OCI-LY7 (cell line): ENCODE measurements at regions not wholly inside any gene's neighbourhood (a gene's known extent, or its start where the extent isn't known, plus 50 kb on each side); places are given as distances from the start of the nearest gene placed in this dataset.

Experiments used
- EZH2phosphoT487 ChIP-seq: fragments of 200-600 bp; sonication (generic); IDR thresholded peaks from 2 replicates; pipeline ENCODE4 v1.6.1; 2018; ENCODE audit warnings: low read depth, borderline replicate concordance, mild to moderate bottlenecking, mixed run types, antibody characterized with exemption, low read length, moderate library complexity, mixed read lengths
- TF ChIP-seq, protein P1 (sequence below): fragments of 200-600 bp; sonication (generic); conservative IDR thresholded peaks from 2 replicates; pipeline ENCODE4 v1.5.1; 2014; ENCODE audit warnings: mild to moderate bottlenecking, antibody characterized with exemption, low read length, moderate library complexity, mixed read lengths

DNA sequence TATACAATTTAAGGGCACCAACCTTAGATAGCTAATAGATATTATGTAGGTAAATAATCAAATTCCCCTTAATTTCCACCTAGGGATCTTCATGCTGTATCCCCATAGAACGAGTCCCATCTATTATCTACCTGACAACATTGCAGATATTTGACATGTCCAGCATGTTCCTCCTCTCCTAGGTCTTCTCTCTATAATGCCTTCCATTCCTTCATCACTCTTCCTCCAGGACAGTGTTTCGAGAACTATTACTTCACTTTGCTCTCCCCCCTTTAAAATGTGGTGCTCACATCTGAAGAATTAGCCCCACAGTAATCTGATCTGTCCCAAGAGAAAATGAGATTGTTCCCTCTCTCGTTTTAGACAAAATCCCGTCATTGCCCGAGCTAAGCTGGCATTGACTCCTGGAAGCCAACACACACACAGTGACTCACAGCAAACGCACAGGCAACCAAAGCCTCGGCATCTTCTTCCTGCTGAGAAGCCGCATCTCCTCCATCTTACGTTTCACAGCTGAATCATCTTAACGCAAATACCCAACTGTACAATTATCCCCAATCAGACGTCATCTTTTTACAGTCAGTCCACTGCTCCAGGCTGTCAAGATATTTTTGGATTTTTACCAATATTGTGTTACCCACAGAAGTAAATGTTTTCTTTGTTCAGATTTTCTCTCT lies 162.9 kb upstream of the AGAP1 start:
- TF ChIP-seq, protein P1, sequence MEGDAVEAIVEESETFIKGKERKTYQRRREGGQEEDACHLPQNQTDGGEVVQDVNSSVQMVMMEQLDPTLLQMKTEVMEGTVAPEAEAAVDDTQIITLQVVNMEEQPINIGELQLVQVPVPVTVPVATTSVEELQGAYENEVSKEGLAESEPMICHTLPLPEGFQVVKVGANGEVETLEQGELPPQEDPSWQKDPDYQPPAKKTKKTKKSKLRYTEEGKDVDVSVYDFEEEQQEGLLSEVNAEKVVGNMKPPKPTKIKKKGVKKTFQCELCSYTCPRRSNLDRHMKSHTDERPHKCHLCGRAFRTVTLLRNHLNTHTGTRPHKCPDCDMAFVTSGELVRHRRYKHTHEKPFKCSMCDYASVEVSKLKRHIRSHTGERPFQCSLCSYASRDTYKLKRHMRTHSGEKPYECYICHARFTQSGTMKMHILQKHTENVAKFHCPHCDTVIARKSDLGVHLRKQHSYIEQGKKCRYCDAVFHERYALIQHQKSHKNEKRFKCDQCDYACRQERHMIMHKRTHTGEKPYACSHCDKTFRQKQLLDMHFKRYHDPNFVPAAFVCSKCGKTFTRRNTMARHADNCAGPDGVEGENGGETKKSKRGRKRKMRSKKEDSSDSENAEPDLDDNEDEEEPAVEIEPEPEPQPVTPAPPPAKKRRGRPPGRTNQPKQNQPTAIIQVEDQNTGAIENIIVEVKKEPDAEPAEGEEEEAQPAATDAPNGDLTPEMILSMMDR, result no peak
- no peak for TF ChIP-seq EZH2phosphoT487
